ENCODE measurements at regions not wholly inside any gene's neighbourhood (a gene's known extent, or its start where the extent isn't known, plus 50 kb on each side); places are given as distances from the start of the nearest gene placed in this dataset.

- POLR2A ChIA-PET = no interaction called here
- DNase-seq (ENCODE audit: low read depth, low spot score) (no peak), ATAC-seq (no peak), FAIRE-seq (no peak)
- SMC1A ChIA-PET (ENCODE audit: uncharacterized antibody, unreplicated experiment) = interaction anchor here (2.8 kb wide), 1 partner anchor 11 kb away, joined by 10 read pairs; no protein-coding TSS in a partner anchor
- no peak overlapping the region for H3K4me2 ChIP-seq (ENCODE audit: control insufficient read depth, insufficient read depth)
- CTCF ChIA-PET = interaction anchor here (1.2 kb wide), 1 partner anchor 17 kb away, joined by 4 read pairs; no protein-coding TSS in a partner anchor
- no peaks in the 10 kb centered on the region for H3K4me1 ChIP-seq (ENCODE audit: control insufficient read depth, insufficient read depth, low read length)
- RAD21 ChIA-PET (ENCODE audit: unreplicated experiment) = no interaction called here
- H4K20me1 ChIP-seq (ENCODE audit: control insufficient read depth, insufficient read depth) = no peaks in the 10 kb centered on the region
- in situ Hi-C loops (cut with MboI) (no loop called here), intact Hi-C loops (cut with micrococcal nuclease; ENCODE audit: unreplicated experiment) (no loop called here)
- TF ChIP-seq MAX (IDR thresholded peaks at IDR 0.05; ENCODE audit: low read depth, low read length) (no peak), MEF2A (IDR thresholded peaks at IDR 0.05; ENCODE audit: insufficient read depth, low read depth, low read length) (no peak), BCL3 (IDR thresholded peaks at IDR 0.05; ENCODE audit: borderline replicate concordance, insufficient read depth, low read depth, low read length, poor library complexity, severe bottlenecking) (no peak), HCFC1 (IDR thresholded peaks at IDR 0.05; ENCODE audit: low read length) (no peak), TARDBP (IDR thresholded peaks at IDR 0.05; ENCODE audit: borderline replicate concordance) (no peak), IKZF2 (IDR thresholded peaks at IDR 0.05) (no peak), NR2C1 (IDR thresholded peaks at IDR 0.05) (no peak), STAT1 (conservative IDR thresholded peaks at IDR 0.05) (no peak), ZNF622 (IDR thresholded peaks at IDR 0.05) (no peak), PML (IDR thresholded peaks at IDR 0.05; ENCODE audit: low read length) (no peak), CBFB (IDR thresholded peaks at IDR 0.05; ENCODE audit: low read depth) (no peak), GABPA (IDR thresholded peaks at IDR 0.05; ENCODE audit: low read depth) (no peak), PKNOX1 (IDR thresholded peaks at IDR 0.05) (no peak)
- H3K27ac ChIP-seq (ENCODE audit: control insufficient read depth, insufficient read depth) = no peak overlapping the region
- H3K36me3 ChIP-seq (ENCODE audit: control insufficient read depth in 2 of 2, insufficient read depth in 2 of 2, low read length in 1 of 2) = no peaks in the 10 kb centered on the region
- WGBS (ENCODE audit: insufficient coverage, insufficient replicate concordance, low lambda C conversion rate, missing lambda C conversion rate) = 6% methylated on average over 1 of the region's 1 CpG
- H3K79me2 ChIP-seq (ENCODE audit: control insufficient read depth, insufficient read depth, low read length) = no peaks in the 10 kb centered on the region
- H2AFZ ChIP-seq (ENCODE audit: control insufficient read depth, low read depth, low read length) = no peak overlapping the region
- H3K4me3 ChIP-seq = no peak overlapping the region
- no peaks in the 10 kb centered on the region for H3K27me3 ChIP-seq (replicated peaks in 1 of 2; ENCODE audit: control insufficient read depth in 2 of 2, insufficient read depth in 2 of 2, low read length in 1 of 2)
- no peaks in the 10 kb centered on the region for H3K9me3 ChIP-seq (replicated peaks; ENCODE audit: control insufficient read depth, insufficient read depth, low read length)
- no peak overlapping the region for H3K9ac ChIP-seq (ENCODE audit: control insufficient read depth, insufficient read depth, low read length)
- BruUV-seq (replicated peaks) = no TSS peak
Measured at GRCh38 chr3:147760085-147760484, 350.9 kb downstream of the ZIC1 start.
